HK-2 (cell line): ENCODE measurements at regions not wholly inside any gene's neighbourhood (a gene's known extent, or its start where the extent isn't known, plus 50 kb on each side); places are given as distances from the start of the nearest gene placed in this dataset.

Source experiments
- DNase-seq: peaks from one replicate; pipeline ENCODE4 v3.0.0-alpha.2; 2018; ENCODE audit not compliant: unreplicated experiment

DNA sequence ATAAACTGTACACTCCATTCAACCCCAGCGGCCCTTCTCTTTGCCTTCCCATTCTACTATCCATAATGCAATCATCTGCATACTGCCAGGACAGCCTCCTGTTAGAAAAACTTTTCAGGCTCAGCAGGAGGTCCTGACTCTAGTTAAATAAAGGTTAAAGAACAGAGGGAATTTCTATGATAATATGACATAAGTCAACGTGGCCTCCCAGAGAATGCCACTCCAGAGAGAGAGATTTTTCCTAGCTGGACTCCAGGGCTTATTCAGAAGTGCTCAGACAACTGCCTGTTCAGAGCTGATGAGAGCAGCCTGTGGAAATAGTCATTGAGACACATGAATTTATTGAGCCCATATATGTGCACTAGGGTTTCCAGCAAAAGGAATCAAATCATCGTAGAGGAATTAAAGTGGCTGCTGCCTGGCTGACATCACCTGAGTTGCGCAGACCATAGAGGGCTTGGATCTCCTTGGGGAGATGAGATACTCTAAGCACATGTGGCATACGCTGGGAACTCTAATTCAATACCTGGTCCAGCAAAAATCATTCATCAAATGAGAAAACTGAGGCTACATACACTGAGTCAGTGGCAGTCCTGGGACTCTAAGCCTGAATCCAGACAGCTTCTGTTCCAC lies 736.2 kb downstream of the PTPRU start:
- DNase-seq = no peak

DNA sequence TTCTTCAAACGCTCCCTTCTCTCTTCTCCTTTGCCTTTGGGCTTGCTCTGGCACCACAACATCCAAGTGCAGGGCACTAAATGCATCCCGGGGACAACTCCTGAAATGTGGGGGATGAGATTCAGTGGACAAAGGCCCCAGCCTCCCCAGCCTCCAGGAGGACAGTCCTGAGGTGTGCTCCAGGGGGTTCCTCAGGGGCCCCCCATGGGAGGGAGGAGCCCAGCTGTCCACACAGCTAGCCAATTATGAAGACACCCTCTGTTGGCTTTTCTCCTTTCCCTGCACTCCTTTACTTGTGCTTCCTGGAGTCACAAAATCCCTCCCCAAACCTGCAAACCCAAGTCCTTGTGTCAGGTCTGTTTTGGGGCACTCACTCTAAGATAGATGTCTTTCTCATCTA lies 735.4 kb downstream of the PTPRU start:
- no peak for DNase-seq

DNA sequence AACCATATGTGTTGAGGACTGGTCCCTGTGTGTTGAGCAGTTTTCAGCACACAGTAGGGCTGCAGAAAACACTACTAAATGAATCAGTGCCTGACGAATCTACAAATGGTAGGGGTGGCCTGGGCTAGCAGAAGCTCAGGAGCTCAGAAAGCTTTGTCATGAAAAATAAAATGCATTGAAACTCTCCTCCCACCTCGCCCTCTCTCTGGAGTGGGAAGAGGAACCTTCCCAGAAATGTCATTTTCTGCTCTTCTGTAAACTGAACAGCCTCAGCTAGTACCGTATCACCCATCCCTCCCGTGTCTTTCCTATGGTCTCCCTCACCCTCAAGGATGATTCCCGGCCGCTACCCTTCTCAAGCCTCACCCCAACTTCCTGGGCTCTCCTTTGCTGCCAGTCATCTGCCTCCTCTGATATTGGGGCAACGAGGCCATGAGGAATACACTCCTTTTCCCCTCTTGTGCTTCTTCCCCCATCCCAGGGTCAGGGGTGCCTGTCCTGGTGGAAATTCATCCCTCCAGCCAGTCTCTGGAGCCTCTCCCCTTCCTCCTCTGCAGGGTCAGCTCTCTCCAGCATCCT lies 734.5 kb downstream of the PTPRU start:
- no peak for DNase-seq

DNA sequence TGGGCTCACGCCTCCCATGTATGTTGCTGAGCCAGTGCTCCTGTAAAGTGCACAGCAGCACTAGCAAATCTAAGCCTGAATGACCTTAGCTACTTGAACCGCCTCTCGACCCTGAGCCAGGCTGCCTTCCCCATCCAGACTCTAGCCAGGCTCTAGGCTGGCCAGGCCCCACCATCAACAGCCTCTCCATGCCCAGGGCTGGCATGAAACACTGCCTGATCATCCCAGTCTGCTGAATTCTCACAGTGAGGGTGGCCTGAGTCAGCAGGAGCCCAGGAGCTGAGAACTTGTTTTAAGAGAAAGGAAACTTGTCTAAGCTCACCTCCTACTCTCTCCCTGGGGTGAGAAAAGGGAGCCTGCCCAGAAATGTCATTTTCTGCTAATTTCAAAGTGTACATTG lies 733.3 kb downstream of the PTPRU start:
- DNase-seq = no peak

DNA sequence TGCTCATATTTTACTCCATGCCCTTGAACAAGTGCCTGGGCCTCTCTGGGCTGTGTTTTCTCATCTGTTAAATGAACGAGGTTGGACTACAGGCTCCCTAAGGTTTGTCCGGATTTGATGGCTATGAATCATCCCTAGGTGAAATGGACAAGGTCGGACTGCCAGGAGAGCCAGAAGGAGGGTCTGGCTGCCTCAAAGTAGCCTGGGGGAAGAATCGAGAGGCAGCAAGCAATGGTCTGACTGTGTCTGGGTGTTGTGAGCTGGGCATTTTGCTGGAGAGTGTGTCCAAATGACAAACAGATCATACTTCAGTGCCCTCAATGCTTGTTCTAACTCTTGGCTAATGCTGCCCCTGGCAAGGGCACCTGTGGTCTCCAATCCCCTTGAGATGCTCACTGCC lies 730.9 kb downstream of the PTPRU start:
- DNase-seq = no peak

DNA sequence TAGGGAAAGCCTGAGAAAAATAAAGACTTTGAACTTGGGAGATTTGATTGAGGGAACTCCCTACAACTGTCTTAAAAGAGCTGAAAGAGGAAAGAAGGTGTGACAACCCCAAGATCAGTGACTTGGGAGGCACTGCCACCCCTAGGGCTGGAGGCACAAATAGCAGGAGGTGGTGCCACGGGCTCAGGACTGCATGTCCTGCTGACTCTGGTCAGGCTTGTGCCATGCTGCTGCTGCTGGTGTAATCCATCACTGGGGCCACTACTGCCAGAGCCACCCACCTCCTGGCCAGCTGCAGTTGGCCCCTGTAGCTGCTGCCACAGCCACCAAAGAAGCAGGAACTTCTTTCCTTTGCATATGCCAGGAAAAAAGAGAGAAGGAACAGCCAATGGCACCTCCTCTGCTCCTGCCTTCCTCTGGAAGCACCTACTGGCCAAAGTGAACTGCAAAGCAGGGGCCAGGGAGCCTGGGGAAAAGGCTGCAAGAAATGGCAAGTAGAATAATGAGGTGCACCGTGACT lies 730.3 kb downstream of the PTPRU start:
- DNase-seq = no peak

DNA sequence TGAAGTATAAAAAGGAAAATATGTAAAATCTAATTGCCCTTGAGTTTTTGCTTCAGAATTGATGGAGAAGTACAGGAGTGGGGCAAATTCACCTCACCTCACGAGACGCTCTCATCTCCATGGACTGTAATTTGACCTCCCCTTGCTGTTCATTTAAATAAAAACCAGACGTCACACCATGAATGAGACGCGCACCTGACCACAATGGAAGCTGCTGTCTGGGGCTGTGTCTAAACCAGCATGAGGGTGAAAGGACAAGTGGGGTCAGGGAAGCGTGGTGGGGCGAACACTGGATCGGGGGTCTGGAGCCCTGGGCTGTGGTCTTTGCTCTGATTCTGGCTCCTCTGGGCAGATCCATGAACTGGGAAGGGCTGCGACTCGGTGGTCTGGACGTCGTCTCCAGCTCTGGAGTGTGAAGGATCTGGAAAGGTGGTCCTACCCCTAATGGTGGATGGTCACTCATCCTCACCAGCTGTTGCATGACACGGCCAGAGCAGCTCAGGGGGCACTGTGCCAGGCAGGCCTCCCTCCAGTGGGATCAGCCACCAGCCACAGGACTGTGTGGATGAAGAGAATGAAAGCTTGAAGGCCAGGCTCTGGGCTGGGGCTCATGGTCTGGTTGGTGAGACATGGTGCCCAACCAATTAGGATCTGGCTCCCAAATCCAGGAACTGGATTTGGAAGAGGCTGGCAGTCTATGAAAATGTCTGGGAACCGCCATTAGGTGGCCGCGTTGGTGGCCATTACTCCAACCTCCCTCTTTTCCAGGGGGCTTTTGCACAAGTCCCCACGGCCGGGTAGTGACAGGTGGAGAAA lies 728.6 kb downstream of the PTPRU start:
- DNase-seq = no peak

DNA sequence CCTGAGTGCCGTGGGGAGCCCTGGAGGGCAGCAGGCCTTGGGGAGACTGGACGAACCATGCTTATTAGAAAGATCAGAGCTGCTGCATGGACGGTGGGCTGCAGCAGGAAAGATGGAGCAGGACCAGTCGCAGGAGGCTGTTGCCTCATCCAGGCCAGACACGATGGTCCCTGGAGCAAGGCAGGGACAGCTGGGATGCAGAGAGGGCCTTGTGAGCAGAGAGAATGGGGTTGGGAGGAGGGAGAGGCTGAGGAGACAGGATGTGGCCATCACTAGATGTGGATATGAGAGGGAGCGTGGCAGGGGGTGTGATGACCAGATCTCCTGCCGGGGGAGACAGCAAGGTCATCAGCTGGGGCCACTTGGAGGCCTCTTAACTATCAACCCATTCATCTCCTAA lies 727.6 kb downstream of the PTPRU start:
- DNase-seq = no peak

DNA sequence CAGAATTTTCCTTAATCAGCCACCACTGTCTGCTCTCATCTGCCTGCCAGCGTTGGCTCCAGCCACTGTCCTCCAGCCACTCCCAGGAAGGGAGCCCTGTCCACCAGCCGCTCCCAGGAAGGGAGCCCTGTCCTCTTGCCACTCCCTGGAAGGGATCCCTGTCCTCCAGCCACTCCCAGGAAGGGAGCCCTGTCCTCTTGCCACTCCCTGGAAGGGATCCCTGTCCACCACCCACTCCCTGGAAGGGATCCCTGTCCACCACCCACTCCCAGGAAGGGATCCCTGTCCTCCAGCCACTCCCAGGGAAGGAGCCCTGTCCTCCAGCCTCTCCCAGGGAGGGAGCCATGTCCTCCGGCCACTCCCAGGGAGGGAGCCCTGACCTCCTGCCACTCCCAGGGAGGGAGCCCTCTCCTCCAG lies 726.5 kb downstream of the PTPRU start:
- no peak for DNase-seq

DNA sequence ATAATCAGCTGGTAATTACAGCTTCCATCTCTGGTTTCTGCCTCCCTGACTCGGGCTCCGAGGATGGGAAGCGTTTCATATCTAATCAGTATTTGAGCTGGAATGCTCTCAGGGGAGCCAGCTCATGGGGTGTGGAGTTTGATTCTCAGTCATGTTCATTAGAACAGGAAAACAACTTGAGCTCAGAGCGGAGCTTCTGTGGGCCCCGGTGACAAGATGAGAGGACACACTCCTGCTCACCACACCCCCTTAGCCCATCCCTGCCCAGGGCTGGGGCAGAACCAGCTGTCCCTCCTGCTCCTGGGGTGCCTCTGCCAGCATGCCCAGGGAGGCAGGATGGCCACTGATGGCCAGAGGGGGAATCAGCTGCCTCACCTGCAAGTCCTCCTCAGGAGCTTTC lies 726.0 kb downstream of the PTPRU start:
- DNase-seq = no peak

DNA sequence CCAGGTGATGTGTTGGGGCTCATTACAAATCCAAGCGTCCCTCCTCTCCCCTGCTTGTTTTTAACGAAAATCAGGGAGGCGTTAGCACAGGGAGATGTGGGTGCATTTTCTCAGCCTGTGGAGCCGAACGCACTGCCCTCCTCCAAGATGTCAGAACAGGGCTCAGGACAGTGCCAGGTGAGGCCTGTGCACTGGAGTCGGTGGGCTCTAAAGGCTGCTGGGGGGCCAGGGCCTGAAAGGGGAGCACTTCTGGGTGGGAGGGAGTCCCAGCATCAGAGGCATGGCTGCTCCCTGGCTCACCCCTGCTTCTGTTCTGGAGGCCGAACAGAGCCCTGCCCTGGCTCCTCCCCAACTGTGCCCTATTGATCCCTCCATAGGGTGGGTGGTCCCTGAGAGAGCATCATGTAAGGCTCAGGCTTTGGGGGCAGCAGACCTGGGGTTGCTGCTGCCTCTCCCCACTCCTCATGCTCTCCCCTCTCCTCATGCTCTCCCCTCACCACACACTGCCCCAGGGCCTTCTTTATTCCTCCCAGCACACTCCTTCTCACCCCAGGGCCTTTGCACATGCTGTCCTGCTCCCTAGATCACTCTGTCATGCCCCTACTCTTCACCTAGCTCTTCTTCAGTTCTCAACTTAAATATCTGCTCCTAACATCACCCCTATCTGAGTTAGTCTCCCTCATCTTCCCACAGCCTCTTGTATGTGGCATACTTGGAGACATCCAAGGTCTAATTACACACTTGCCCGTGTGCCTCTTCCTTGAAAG lies 725.2 kb downstream of the PTPRU start:
- no peak for DNase-seq

DNA sequence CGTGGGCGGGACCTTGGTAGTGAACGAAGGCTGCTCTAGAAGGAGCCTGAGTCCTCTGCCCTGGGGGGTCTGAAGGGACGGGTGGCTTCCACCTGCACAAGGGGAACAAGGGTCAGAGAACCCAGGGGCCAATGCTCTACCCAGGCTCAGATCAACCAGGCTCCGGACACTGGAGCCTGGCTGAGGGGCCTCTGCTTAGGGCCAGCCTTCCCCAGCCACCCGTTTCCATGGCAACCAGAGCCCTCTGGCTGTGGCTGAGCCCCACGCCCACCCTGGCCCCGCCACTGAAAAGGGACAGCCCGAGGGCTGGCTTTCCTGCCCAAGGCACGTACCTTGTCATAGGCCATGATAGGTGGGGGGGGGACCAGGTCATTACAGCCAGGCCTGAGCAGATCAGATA lies 724.6 kb downstream of the PTPRU start:
- DNase-seq = no peak

DNA sequence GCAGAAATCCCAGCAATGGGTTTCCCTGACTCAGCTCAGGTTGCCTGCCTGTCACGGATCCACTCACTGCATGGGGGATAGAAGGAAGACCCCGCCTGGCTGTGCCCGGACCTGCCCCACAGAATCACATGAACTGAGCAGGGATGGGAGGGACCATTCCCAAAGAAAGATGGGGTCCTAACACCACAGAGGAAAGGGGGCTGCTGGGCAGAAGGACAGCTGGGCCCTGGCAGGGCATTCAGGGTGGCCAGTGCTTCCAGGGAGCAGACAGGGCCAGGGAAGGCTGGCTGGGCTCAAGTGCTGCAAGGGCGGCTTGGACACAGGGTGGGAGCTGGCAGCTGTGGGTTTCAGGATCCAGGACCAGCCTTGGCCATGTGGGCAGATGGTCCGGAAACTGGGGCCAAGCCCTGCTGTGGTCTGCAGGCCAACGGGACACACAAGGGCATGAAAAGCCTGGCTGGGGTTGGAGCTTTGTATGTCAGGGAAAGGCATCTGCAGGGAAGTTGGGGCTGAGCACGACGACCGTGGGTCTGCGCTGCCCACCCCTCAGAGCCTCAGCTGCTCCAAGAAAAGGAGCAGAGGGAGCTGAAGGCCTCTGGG lies 723.9 kb downstream of the PTPRU start:
- DNase-seq = no peak

DNA sequence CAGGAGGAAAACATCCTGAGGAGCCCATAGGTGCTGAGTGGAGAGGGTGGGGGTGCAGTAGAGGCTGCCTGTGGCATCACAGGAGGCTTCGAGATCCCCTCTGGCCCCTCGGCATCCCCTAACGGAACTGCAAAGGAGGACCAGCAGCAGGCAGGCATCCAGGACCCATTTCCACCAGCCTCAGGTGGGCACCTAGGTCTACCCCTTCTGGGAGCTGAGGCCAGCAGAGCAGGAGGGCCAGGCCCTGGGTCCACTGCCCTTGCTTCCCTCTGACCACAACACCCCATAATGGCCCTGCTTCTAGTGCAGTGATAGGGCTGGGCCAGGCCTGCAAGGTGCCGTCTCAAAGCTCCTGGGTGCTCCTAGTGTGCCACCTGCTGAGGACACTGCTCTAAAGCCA lies 723.0 kb downstream of the PTPRU start:
- DNase-seq = no peak

DNA sequence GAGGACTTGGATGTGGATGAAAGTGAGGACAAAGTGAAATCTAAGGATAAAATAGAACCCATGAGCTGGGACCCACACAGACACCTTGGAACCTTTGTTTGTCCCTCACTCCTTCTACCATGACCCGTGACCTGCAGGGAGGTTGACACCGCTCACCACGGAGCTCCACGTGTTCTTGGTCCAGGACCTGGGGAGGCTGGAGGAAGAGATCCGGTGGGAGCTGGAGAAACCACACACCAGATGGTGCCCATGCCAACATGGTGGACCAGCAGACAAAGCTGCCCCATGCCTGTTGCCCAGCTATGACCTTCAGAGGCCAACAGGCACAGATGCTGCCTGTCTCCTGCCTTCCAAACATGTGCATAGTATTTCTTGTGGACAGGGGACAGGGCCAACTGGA lies 721.9 kb downstream of the PTPRU start:
- no peak for DNase-seq

DNA sequence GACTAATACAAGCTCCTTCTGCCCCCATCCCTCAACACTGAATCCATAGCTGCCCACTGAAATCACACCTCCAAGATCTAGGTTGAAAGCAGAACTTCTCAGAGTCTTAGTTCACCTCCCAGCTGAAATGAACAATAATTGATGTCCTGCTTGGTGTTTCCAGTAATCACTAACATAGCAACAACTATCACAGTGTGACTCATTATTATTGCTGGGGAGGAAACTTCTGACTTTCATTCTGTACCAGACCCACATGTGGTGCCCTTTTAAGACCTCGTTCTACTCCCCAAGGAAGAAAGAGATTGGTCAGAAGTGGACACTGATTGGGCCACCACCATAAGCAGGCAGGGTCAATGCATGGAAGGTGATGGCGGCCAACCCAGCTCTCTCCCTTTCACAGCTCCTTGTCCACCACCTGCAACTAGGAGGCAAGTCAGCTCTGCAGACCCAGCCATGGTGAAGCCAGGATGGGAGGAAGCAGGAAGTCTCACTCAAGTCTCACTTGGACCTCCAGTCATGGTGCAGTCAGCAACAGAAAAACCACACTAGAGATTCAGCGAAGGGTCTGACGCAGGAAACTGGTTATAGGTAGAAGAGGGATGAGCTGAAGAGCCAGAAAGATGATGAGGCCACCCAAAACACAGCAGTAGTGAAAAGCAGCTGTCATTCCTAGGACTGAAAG lies 720.2 kb downstream of the PTPRU start:
- no peak for DNase-seq

DNA sequence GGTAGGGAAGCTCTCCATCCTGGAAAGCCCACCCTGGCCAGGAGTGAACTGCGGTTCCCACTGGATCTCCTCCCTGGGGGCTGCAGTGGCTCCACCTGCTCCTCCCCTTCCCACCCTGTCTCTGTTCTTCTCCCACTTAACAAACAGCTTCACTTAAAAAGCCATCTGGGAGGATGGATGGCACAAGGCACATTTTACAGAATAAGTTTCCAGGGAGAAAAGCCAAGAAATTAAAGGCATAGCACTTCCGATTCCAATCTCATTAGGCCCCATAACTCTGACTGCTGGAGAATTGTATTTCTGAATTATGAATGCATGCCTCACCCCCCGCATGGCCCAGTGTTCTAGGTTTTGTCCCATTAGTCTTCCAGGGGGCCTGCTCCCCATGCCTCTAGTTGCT lies 718.3 kb downstream of the PTPRU start:
- no peak for DNase-seq

DNA sequence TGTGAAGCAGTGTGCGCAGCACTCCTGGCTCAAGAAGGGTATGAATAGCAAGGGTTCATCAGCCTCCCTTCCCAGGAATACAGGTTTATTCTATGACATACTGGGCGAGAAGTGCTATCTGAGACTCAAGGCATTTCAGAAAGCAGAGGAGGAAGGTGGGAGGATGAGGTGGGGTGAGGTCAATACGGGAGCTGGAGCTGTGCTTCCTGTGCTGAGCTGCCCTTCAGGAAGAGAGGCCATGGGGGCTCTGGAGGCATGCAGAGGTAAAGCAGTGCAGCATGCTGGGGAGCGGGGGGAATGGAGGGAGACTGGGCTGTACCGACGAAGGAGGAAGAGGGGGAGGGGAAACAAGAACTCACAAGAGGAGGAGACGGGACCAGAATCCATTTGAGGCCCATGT lies 717.6 kb downstream of the PTPRU start:
- DNase-seq = no peak

DNA sequence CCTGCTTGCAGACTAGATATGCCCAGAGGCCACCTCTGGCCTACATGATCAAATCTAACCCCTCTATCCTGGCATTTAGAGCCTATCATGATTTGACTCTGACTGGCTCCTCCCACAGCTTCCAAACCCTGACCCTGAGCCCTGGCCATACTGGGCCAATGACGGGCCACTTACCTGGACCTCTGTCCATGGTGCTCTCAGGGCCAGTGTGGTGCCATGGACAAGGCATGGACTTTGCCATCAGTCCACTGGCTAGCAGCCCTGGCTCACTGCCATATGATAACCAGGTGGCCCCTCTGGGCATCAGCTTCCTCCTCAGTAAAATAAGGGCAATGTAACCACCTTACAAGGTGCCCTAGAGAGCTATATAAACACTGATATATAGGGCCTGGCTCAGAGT lies 713.4 kb downstream of the PTPRU start:
- DNase-seq = no peak

DNA sequence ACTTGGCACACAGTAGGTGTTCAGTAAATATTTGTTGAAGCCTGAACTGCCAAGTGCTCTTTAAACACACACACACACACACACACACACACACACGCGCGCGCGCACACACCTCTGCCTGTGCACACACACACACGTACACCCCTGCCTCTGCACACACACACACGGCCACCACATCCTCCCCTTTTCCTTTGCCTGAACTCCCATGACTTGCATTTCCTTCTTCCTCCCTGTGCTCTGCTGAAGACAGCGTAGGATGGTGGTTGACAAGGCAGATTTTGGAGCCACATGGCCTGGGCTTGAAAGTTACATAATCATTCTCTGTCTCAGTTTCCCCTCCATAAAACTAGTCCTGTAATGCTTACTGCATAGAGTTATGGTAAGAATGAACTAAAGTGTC lies 712.3 kb downstream of the PTPRU start:
- no peak for DNase-seq

DNA sequence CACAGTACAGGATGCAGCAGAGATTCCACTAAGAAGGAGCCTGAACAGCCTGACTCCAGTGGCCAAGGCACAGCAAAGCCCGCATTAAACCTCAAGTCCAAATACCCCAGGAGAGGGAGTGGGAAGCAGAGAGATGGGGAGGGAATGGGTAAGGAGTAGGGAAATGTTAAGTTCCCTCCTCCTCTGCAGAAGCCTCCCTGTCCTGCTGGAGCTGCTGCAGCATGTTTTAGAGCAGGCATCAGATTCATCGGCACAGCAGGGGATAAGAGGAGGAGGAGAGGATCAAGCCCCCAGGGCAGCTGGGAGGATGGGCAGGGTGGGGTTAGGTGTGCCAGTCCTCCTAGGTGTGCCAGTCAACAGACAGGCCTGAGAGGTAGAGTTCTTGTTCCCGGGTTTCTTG lies 709.7 kb downstream of the PTPRU start:
- no peak for DNase-seq
